Caco-2 (cell line): ENCODE measurements at regions not wholly inside any gene's neighbourhood (a gene's known extent, or its start where the extent isn't known, plus 50 kb on each side); places are given as distances from the start of the nearest gene placed in this dataset.

Experiments used
- BruUV-seq: library from RNA; stranded (reverse); fragments of 400-500 nt; replicated peaks from 2 replicates; lab custom pipeline; 2021; lab: Mats Ljungman, UMichigan
- CTCF ChIA-PET: fragments of 300-600 bp; sonication (Branson Sonifier 250); formaldehyde crosslinking; loops from one replicate; lab custom pipeline; 2022; ENCODE audit warnings: antibody characterized with exemption; lab: Charles Lee
- POLR2A ChIA-PET: fragments of 300-600 bp; sonication (Branson Sonifier 250); formaldehyde crosslinking; loops from one replicate; lab custom pipeline; 2022; ENCODE audit warnings: antibody characterized with exemption; lab: Charles Lee
- DNase-seq, 2 experiments: peaks; one replicate each; pipeline versions ENCODE4 v3.0.0 to v3.0.0-alpha.2; 2020 to 2022
- H3K27me3 ChIP-seq: replicated peaks from 2 replicates; pipeline ENCODE4 v1.6.0; 2011; ENCODE audit warnings: low read length; ENCODE audit not compliant: control insufficient read depth, insufficient read depth
- H3K36me3 ChIP-seq: 2 replicates; pipeline ENCODE4 v1.5.1; 2011; ENCODE audit warnings: low read length; ENCODE audit not compliant: control insufficient read depth, insufficient read depth
- H3K4me1 ChIP-seq: fragments of 250-450 bp; sonication (Bioruptor Pico); 2 replicates; pipeline ENCODE4 v1.5.1; 2020; ENCODE audit warnings: mild to moderate bottlenecking
- H3K4me3 ChIP-seq: 2 replicates; pipeline ENCODE4 v1.5.1; 2011; ENCODE audit warnings: low read depth, mild to moderate bottlenecking, control low read depth, low read length
- H3K9me3 ChIP-seq: fragments of 250-450 bp; sonication (Bioruptor Pico); 2 replicates; pipeline ENCODE4 v1.5.1; 2020; ENCODE audit warnings: mild to moderate bottlenecking, moderate library complexity
- H3K27ac Mint-ChIP-seq: one replicate; pipeline ENCODE4 v1.8.0; 2022; ENCODE audit warnings: mixed read lengths; ENCODE audit not compliant: unreplicated experiment
- H3K27me3 Mint-ChIP-seq: one replicate; pipeline ENCODE4 v1.8.0; 2022; ENCODE audit warnings: mixed read lengths; ENCODE audit not compliant: insufficient read depth, unreplicated experiment
- H3K36me3 Mint-ChIP-seq: one replicate; pipeline ENCODE4 v1.8.0; 2022; ENCODE audit warnings: mild to moderate bottlenecking, mixed read lengths; ENCODE audit not compliant: insufficient read depth, unreplicated experiment
- H3K4me1 Mint-ChIP-seq: one replicate; pipeline ENCODE4 v1.8.0; 2022; ENCODE audit warnings: low read depth, mixed read lengths; ENCODE audit not compliant: unreplicated experiment
- H3K4me3 Mint-ChIP-seq: one replicate; pipeline ENCODE4 v1.8.0; 2022; ENCODE audit warnings: mild to moderate bottlenecking, moderate library complexity, mixed read lengths; ENCODE audit not compliant: unreplicated experiment
- H3K9me3 Mint-ChIP-seq: one replicate; pipeline ENCODE4 v1.8.0; 2022; ENCODE audit warnings: mixed read lengths; ENCODE audit not compliant: unreplicated experiment
- CTCF ChIP-seq, 2 experiments: fragments of 200-600 bp in 1 of 2; IDR thresholded peaks; 1 replicate in 1 of 2; 2 replicates in 1 of 2; pipeline versions ENCODE4 v1.5.1 to v1.8.0; 2011 to 2022; ENCODE audit warnings: antibody characterized with exemption in 1 of 2, control low read depth in 1 of 2, inconsistent platforms in 1 of 2, low read depth in 1 of 2, low read length in 1 of 2, mild to moderate bottlenecking in 1 of 2, moderate library complexity in 1 of 2; ENCODE audit not compliant: insufficient read depth in 1 of 2, severe bottlenecking in 1 of 2, unreplicated experiment in 1 of 2
- intact Hi-C: fragments of 100-400 bp; cut with micrococcal nuclease; formaldehyde crosslinking; loops from one replicate; pipeline ENCODE4 v1.10.0; 2022; ENCODE audit not compliant: unreplicated experiment

GRCh38 chr5:167008705-167009104 is 1282.7 kb upstream of the WWC1 start:
- no peak overlapping the region for H3K27ac Mint-ChIP-seq
- peaks cover 5% of the 10 kb centered on the region; the same call in 1 of the 2 replicates for H3K4me1 ChIP-seq
- no peak overlapping the region for H3K4me3 ChIP-seq
- no peaks in the 10 kb centered on the region for H3K36me3 Mint-ChIP-seq
- no peak overlapping the region for H3K4me3 Mint-ChIP-seq
- POLR2A ChIA-PET, result no interaction called here
- H3K9me3 ChIP-seq, result no peaks in the 10 kb centered on the region
- no TSS peak for BruUV-seq
- TF ChIP-seq CTCF (IDR thresholded peaks at IDR 0.05; ENCODE audit: insufficient read depth in 1 of 2, low read depth in 1 of 2, low read length in 1 of 2, severe bottlenecking in 1 of 2, unreplicated experiment in 1 of 2), result no peak
- no peak for DNase-seq
- no peaks in the 10 kb centered on the region for H3K36me3 ChIP-seq
- no peaks in the 10 kb centered on the region for H3K27me3 ChIP-seq
- no peaks in the 10 kb centered on the region for H3K9me3 Mint-ChIP-seq
- H3K27me3 Mint-ChIP-seq, result no peaks in the 10 kb centered on the region
- peaks cover 12% of the 10 kb centered on the region for H3K4me1 Mint-ChIP-seq
- CTCF ChIA-PET, result no interaction called here
- intact Hi-C loops, result no loop called here

GRCh38 chr5:167011196-167011595 is 1280.2 kb upstream of the WWC1 start:
- Mint-ChIP-seq H3K4me1 (peaks cover 12% of the 10 kb centered on the region), H3K27ac (peak overlapping the region; percentile 6), H3K27me3 (no peaks in the 10 kb centered on the region), H3K4me3 (no peak overlapping the region), H3K36me3 (no peaks in the 10 kb centered on the region), H3K9me3 (no peaks in the 10 kb centered on the region)
- H3K36me3 ChIP-seq, result no peaks in the 10 kb centered on the region
- TF ChIP-seq CTCF (IDR thresholded peaks at IDR 0.05; ENCODE audit: insufficient read depth in 1 of 2, low read depth in 1 of 2, low read length in 1 of 2, severe bottlenecking in 1 of 2, unreplicated experiment in 1 of 2), result no peak
- BruUV-seq, result no TSS peak
- intact Hi-C loops, result loop anchor here (5.0 kb wide), 1 partner anchor 49 kb away; no protein-coding TSS in a partner anchor
- ChIA-PET POLR2A (no interaction called here), CTCF (no interaction called here)
- H3K27me3 ChIP-seq, result no peaks in the 10 kb centered on the region
- no peak for DNase-seq
- H3K4me1 ChIP-seq, result peaks cover 5% of the 10 kb centered on the region; the same call in 1 of the 2 replicates
- no peak overlapping the region for H3K4me3 ChIP-seq
- H3K9me3 ChIP-seq, result no peaks in the 10 kb centered on the region

GRCh38 chr5:167012123-167013034 is 1279.1 kb upstream of the WWC1 start:
- no TSS peak for BruUV-seq

More at GRCh38 chr5:167012123-167013034, 1279.1 kb upstream of the WWC1 start:
- Mint-ChIP-seq H3K27ac (peak overlapping the region; percentile 6), H3K4me3 (peak overlapping the region; percentile 1), H3K4me1 (peaks cover 12% of the 10 kb centered on the region), H3K36me3 (no peaks in the 10 kb centered on the region), H3K9me3 (no peaks in the 10 kb centered on the region), H3K27me3 (no peaks in the 10 kb centered on the region)
- H3K4me1 ChIP-seq, result peaks cover 9% of the 10 kb centered on the region; the same call in 1 of the 2 replicates
- ChIA-PET CTCF (no interaction called here), POLR2A (interaction anchor here (0.6 kb wide), 1 partner anchor 33 kb away, joined by 3 read pairs; no protein-coding TSS in a partner anchor)
- H3K9me3 ChIP-seq, result no peaks in the 10 kb centered on the region
- peak in 1 of 2 experiments; percentile 40 for DNase-seq
- intact Hi-C loops, result loop anchor here (1.0 to 5.0 kb wide), 5 partner anchors 20 to 50 kb away; no protein-coding TSS in a partner anchor
- no peaks in the 10 kb centered on the region for H3K36me3 ChIP-seq
- H3K27me3 ChIP-seq, result no peaks in the 10 kb centered on the region
- TF ChIP-seq CTCF (IDR thresholded peaks at IDR 0.05; ENCODE audit: insufficient read depth in 1 of 2, low read depth in 1 of 2, low read length in 1 of 2, severe bottlenecking in 1 of 2, unreplicated experiment in 1 of 2), result no peak
- H3K4me3 ChIP-seq, result no peak overlapping the region
